Limb (tissue), 2 donors: ENCODE measurements at regions not wholly inside any gene's neighbourhood (a gene's known extent, or its start where the extent isn't known, plus 50 kb on each side); places are given as distances from the start of the nearest gene placed in this dataset.

ENCODE experiments used
- DNase-seq, 2 donors: peaks; one replicate each; pipeline ENCODE4 v3.0.0-alpha.2; 2016; ENCODE audit errors: extremely low spot score in 2 of 2

DNA sequence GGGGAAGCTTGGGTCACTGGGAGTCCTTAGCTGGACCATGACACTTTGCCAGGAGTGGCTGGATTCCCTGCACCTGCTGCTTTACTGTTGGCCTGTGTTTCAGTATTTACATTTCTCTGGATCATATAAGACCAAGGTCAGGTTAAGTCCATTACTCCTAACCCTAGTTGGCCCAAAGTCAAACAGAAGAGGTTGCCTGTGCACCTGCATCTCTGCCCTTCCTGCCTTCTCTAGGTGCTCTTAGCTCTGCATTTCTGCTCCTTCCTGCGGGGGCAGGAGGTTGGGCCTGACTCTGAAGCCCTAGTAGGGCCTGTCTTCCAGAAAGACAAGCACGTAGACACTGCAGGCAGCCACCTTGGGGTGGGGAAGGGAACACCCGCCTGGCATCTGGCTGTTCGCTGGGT is 124.3 kb downstream of the RPLP1 start:
- DNase-seq, result no peak

DNA sequence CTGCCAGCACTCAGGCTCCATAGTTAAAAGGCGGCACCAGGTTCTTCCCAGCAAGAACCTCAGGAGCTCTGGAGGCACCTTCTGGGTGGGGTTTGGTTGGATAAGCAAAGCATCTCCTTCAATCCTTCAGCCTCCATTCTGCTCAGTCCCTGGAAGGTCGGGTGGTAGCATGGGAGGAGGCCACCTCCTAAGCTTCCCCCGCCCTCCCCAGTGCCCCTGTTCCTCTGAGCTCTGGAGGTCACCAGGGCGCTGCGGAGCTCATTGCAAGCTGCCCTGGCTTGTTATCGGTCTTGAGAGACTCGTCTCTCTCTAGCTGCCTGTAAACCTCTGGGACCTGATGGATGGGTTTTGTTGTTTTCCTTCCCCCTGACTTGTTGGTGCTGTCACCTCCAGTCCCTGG is 124.8 kb downstream of the RPLP1 start:
- DNase-seq, result no peak

DNA sequence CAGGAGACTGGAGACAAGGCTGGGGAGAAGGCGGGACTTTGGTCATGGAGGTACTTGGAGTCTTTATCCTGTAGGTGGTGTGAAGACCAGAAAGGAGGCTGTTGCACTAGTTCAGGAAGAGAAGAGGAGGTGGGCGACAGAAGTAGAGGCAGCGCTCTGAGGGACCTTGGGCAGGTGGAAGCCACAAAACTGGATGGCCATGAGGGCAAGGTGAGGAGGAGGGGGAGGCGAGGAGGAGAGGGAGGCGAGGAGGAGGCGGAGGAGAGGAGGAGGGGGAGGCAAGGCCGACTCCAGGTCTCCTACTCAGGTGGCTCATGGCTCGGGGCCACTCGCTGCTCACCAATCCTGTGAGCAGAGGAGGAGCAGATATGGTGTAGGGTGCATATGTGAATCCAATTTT is 125.6 kb downstream of the RPLP1 start:
- no peak for DNase-seq

DNA sequence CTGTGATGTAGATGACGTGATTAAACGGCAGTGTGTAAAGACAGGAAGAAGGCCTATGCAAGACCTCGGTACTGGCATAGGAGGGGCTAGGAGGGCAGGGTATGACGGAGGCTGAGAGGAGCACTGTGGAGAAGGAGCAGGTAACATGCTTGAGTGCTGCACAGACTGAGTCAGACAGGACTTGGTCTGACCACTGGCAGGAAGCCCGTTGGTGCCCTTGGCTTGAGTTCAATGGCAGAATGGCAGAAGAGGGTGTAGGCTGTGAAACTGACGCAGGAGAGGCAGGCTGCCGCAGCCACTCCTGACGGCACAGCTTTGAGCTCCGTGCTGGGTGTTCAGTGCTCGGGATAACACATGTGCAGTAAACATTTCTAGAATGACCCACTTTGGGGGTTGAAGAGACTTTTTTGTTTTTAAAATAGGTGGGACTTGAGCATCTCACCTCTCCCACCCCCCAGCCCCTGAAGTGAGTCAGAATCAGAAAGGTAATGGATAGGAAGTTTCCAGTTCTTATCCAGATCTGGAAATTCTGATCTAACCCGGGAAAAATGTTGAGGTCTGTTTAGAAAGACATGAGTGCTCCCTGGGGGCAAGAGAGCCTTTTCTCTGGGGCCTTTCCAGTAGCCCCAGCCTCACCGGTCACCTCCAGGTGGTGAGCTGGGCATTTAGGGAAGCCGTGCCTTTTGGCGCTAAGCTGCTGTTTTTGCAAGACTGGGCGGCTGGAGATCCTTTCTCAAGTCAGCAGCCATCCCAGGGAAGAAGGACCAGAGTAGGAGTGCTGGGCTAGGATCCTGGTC is 126.4 kb downstream of the RPLP1 start:
- DNase-seq, result no peak

DNA sequence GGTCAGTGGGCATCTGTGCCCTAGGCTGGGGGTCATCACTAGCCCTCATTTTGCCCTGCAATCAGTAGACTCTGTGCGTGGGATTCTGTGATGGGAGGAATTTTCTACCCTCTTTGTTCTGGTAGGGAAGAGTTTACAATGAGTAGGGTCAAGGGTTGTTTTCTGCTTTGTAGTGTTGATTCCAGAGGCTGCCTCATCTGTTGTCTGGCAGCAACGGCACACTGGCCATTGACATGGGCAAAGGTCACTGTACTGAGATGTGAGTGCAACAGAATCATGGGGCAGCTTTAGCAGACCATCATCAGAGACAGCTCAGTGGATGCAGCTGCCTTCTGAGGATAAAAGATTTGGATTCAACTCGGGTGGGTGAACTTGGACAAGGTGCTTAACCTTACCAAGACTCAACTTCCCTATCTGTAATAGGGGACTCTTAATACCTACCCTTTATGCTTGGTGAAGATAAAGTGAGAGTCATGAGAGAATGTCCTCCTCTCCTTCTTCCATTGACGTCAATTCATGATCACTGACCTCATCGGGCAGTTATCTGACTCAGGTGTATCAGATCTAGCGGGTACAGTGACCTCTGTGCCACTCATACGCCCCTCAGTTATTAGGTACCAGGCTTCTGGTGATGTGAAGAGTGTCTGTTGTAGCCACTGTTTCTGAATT is 127.5 kb downstream of the RPLP1 start:
- DNase-seq, result no peak

DNA sequence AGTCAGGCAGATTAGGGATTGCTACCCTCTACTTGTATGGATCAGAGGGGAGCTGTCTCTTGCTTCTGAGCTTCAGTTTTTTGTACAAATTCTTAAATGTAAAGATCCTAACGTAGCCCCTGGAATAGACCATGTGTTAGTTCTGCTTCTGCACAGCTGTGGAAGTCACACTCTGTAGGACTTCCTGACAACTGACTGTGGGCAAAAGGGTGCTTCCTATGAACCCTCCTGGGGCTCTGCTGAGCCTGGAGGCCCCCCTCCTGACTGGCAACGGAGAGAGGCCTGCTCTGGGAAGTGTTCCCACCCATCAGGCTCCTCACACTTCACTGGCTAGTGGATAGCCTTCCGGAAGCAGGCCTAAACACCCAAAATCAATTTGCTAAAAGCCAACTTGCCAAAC is 131.0 kb downstream of the RPLP1 start:
- DNase-seq, result no peak

DNA sequence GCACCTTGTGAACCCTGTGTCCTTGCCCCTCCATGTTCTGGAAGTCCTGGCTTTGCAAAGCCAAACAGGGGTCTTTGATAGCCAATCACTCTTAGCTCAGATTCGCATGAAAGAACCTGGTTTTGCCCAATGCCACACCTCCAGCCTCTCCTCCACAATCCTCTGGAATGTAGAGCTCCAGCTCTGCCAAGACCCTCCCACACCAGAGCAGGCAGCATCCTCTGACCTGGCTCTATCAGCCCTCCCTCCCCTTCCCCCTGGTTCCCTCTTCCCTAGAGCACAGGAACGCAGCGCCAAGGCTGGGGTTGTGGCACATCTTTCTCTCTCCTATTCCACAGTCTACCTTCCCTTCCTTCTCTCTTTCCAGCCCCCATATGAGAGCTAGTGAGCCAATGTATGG is 133.3 kb downstream of the RPLP1 start:
- DNase-seq, result no peak

DNA sequence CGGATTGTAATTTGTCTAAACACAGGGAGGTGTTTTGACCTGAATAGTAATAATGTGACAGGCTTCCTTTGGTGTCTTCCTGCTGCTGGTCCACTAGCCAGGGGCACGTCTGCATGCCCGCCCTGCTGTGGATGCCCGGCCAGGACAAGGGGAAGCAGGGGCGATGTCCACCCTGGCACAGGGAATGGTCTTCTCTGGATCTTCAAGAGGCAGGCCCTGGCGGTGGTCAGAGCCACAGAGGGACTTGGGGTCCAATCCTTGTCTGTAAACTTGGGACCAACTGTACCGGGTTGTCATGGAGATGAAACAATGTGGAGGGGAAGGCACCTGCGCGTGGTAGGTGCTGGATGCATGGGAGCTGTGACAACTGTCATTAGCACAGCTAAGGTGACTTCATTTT is 134.1 kb downstream of the RPLP1 start:
- DNase-seq, result no peak

DNA sequence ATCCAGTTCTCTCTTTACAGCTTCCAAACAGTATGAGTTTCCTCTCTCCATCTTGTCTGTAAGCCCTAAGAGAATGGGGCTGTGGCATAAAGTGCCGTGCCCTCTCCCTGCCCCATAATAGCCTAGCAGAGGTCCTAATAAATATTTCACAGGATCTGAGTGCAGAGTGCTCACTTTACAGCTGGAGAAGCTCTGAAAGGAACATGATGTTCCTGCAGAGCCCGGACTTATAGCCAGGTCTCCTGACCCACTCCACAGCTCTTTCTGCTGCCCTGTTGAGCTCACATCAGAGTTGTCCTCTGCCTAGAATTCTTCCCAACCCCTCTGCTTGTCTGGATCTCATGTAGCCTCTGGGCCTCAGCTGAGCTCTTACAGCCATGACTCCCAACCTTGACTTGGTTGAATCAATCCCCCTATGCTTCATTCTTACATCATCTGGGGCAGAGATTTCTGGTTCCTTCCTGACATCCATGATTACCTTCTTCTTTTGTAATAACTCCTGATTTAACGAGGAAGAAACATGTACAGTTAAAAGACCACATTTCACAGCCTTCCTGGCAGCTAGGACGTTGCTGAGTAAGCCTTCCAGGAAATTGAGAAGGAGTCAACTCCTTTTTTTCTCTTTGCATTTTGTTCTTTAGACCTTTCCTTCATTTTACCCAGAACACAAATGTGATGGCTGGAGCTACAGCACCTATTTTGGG is 135.3 kb downstream of the RPLP1 start:
- DNase-seq, result no peak

DNA sequence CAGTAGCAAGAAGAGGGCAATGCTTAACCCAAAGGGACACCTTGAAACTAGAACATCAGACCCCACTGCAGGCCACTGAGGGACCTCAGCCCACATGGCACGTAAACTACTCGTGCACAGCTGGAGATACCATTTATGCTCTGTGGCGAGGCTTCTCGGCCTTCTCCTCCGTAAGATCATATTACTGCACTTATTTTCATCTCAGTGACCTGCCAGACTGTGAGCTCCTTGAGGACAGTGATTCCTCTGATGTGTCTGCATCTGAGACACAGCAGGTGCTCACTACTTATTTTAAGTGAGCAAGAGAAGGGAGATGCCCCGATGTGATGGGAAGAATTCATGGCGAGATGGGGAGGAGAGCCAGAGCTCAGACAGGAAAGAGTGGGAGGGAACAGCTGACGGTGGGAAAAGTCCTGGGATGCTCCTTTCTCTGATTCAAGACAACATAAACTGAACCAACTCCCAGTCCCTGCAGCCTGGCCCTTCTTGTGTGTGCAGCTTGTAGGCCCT is 137.6 kb downstream of the RPLP1 start:
- no peak for DNase-seq

DNA sequence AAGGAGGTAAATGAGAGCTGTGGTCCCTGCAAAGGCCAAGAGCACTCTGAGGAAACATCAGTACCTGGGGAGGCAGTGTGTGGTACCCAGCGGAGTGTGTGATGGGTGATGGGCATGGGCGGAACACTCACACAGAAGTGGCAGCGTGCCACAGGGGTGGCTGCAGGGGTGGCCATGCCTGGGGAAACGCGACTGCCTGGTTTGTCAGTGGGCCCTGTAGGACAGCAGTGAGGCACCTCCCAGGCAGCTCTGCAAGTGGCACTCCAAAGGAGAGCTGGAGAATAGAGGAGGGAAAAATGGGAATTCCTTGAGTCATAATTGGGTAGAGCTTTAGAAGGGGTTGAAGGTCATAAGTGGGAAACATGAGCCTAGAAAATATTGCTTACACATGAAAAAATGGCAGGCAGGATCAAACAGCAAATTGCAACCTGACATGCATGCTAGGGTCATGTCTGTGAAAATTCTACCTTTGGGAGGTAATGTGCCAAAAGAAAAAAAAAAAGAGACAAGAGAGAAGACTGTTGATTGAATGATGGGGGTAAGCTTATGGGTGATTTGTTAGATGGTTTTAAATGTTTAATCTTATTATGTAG is 138.4 kb downstream of the RPLP1 start:
- no peak for DNase-seq

DNA sequence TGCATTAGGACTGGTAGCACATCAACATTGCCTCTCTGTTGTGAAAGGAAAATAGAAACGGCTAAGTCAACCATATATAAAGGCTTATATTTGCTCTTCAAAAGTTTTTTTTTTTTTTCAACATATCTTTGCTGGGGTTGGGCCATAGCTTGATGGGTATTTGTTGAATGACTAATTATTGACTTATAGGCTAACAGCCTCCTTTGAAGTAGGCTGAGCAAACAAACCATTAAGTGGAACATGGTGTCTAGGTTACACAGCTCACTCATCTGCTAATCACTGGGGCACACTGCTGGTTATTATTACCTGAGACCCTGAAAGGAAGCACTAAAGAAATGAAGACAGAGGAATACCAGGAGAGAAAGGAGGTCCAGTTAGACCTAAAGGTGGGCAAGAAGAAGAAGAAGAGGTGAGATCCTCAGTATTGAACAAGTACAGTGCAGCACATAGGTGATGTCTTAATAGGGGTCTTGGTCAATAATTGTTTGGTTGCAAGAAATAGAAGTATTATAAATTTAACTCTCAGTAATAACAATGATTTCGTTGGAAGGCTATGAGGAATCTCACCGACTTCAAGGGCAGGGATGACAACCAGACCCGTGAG is 139.4 kb downstream of the RPLP1 start:
- no peak for DNase-seq

DNA sequence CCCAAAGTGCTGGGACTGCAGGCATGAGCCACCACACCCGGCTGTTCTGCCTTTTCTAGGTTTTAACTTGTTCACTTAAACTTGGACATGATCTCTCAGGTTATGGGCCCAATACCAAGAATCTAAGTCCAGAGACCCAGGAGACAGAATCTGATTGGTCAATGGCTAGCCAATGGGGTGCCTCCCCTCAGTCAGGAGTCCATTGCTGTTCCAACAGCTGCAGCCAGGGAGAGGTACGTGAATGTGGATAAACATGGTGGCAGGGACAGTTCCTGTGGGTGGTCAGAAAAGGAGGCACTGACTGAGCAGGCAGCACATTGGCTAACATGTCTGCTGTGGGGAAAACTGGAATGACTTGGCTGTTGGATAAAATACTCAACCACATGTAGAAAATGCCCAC is 140.3 kb downstream of the RPLP1 start:
- no peak for DNase-seq

DNA sequence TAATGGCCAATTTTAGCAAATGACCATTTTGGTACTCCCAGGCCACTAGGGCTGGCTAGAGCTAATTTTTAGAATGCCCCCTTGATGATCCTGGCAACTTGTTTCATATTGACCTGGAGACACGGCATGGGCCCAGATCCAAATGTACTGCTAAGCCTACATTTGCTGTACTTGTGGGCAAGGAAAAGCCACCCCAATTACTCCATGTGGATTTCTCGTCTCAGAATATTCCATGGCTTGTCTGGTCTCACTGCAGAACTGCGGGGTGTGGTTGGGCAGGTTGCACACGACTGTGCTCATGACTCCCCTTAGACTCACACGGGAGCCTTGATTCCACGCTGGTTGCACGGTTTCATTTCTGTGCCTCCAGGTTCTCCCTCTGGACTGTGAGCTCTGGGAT is 140.9 kb downstream of the RPLP1 start:
- DNase-seq, result no peak

DNA sequence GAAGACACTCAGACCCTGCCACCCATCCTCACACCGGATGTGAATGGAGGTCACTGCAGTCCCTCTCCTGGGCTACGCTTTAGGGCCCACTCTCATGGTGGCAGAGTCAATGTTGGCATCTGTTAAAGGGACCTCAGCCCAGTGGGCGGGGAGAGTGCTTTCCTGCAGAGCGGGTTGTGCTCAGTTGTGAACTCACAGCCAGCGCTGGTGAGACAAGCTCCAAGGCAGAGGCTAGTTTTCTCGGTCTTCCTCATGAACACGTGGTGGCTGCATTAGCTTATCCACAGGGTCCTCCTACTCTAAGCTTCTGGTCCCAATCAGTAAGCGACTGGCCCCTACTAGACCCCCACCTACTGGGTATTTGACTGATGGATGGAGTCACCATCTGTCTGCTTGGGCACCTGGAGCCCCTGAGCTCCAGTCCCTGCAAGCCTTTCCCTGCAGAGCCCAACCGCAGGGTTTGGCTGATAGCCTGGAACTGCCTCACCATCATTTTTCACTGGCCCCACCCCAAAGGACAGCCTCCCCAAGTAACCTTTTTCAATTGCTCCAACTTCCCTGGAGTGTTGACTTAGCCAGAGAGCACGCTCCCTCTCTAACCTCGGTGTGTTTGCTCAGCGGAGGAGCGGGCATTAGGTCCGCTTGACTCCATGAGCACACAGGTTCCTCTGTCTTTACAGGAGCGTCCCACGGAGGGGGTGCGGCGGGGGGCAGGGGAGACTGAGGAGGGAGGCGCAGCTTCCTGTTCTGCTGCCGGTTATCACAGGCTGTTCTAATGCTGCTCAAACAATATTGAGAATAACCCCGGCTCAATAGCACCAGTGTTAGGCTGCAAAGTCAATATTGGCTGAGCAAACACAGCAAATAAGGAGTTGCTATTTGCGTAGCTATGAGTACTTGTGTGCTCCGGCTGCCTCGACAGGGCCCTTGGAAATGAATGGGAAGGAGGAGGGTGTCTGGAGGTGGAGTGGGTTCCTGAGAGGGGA is 141.7 kb downstream of the RPLP1 start:
- DNase-seq, result peak; percentile 53 to 82

DNA sequence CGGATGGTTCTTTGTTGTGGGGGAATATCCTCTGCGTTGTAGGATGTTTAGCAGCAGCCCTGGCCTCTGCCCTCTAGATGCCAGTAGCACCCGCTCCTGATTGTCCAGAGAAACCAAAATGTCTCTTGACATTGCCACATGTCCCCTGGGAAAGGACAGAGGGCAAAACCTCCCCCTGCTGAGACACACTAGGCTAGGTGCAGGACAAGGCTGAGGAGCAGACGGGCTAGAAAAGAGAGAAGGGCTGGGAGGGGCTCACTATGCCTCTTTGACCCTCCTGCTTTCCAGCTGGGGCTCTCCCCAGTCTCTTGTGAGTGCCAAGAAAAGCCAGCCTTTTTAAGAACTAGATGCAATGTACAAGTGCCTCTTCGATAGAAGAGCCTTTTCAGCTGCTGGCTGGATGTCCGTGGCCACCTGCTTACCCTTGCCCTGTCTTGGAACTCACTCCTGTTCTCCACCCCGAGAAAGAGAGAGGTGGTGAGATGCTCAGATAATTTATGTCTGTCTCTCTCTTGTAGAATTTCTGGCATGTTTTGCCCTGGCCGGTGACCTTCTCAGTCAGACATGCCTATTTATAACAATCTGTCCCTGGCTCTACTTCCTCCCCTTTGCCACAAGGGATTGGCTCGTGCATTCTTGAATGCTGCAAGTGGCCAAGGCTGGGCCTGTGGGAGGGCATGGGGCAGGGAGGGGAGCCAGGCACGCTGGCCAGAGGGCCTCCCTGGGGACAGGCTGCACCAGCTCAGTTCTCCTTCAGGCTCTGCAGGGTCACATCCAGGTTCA is 142.6 kb downstream of the RPLP1 start:
- peak; percentile 23 to 45 for DNase-seq

DNA sequence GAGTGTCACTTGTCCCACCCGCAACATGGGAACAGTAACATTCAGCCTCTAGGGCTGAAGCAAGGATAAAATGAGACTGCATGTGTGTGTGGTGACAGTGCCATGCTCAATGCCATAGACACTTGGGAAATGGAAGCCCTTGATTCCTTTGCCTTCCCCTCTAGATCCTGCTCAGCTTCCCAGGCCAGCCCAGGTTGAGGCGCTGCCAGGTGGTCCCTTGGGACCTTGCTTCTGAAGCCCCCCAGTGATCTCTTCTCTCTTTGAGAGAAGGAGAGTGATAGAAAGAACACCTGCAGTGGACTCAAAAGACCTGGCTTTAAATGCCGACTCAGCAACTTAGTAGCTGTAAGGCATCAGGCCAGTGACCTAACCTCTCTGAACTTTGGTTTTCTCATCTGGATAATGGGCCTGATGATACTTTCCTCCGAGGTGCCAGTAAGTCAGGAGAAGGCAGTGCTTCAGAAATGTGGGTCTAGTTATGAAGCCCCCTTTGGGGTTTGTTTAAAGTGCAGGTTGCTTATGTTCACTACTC is 144.5 kb downstream of the RPLP1 start:
- no peak for DNase-seq

DNA sequence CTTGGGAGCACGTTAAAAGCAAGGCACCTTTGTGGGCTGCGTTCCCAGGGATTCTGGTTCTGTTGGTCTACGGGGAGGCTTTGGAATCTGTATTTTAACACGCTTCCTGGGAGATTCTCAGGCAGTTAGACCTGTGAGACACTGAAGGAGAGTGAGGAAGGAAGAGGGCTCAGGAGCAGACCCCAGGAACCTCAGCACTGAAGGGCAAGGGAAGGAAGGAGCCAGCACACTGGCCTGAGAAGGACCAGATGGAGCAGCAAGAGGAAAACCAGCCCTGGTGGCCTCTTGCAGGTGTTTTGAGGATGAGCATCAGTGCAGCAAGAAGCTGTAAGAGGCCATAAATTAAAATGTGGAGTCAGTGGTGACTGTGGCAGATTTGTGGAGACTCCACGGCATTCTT is 146.7 kb downstream of the RPLP1 start:
- DNase-seq, result no peak

DNA sequence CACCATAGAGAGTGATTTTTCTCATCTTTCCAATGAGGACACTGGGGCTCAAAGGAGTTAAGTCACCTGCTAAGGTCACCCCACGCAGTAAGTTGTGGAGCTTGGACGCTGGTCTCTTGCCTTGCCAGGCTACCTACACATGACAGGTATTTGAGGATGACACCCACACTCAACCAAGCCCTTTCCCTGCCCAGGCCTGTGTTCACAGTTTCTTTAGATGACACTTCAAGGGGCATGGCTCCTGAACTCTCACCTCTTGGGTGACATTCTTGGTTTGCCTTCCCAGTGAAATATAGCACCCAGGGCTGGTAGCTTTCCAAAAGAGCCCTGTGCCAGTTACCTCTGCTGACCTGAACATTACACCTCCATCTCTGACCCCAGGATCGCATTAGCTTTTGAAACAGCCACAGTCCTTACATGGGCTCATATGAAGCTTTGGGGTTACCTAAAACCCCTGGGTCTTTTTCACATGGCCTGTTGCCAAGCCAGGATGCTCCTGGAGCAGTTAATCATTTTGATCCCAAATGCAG is 148.0 kb downstream of the RPLP1 start:
- DNase-seq, result no peak
